ENCODE measurements at regions not wholly inside any gene's neighbourhood (a gene's known extent, or its start where the extent isn't known, plus 50 kb on each side); places are given as distances from the start of the nearest gene placed in this dataset.

DNA sequence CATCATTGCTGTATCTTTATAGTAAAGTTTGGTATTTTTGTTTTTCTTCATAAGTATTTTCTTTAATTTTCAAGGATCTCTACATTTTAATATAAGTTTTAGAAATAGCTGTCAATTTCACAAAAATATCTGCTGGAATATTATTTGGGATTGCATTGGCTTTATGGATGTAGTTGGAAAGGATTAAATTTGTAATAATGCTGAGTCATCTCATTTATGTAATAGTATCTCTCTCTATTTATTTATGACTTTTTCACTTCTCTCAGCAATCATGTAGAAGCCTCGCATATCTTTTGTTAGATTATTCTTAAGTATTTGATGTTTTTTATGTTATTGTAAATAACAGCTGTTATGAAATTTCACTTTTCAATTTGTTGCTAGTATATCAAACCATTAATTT lies 223.1 kb upstream of the POGK start:
- Histone ChIP-seq H3K27me3 (ENCODE audit: control insufficient read depth, extremely low read depth, insufficient read depth, low read length) (no peaks in the 10 kb centered on the region), H3K4me3 (ENCODE audit: control insufficient read depth in 2 of 3, extremely low read depth in 1 of 3, insufficient read depth in 2 of 3, low read depth in 1 of 3, low read length in 3 of 3) (no peak overlapping the region), H3K9ac (ENCODE audit: control insufficient read depth, extremely low read depth, insufficient read depth, low read length) (no peak overlapping the region), H3K79me2 (ENCODE audit: control insufficient read depth, insufficient read depth, low read length) (no peaks in the 10 kb centered on the region), H2AFZ (ENCODE audit: control insufficient read depth, low read length) (no peak overlapping the region), H3K9me1 (ENCODE audit: control insufficient read depth, extremely low read depth, insufficient read depth, low read length) (no peaks in the 10 kb centered on the region), H4K20me1 (ENCODE audit: control insufficient read depth, extremely low read depth, insufficient read depth, low read length) (no peaks in the 10 kb centered on the region), H3K4me1 (ENCODE audit: control insufficient read depth, extremely low read depth, insufficient read depth, low read length) (no peaks in the 10 kb centered on the region), H3K4me2 (ENCODE audit: control insufficient read depth, extremely low read depth, insufficient read depth, low read depth, low read length) (no peak overlapping the region), H3K36me3 (ENCODE audit: control insufficient read depth in 2 of 2, extremely low read depth in 1 of 2, insufficient read depth in 2 of 2, low read length in 2 of 2) (no peaks in the 10 kb centered on the region), H3K9me3 (ENCODE audit: control insufficient read depth, low read depth, low read length) (no peaks in the 10 kb centered on the region), H3K27ac (ENCODE audit: control insufficient read depth, insufficient read depth, low read length) (no peak overlapping the region)
- dilution Hi-C loops (cut with MboI; ENCODE audit: extremely low pct_ligation_motif_present, low sequenced_read_pairs), result no loop called here
- FAIRE-seq (no peak), DNase-seq (ENCODE audit: low read depth, low spot score) (no peak)
- TF ChIP-seq EZH2 (IDR thresholded peaks at IDR 0.05; ENCODE audit: low read length), result no peak
- TF ChIP-seq, protein P1, sequence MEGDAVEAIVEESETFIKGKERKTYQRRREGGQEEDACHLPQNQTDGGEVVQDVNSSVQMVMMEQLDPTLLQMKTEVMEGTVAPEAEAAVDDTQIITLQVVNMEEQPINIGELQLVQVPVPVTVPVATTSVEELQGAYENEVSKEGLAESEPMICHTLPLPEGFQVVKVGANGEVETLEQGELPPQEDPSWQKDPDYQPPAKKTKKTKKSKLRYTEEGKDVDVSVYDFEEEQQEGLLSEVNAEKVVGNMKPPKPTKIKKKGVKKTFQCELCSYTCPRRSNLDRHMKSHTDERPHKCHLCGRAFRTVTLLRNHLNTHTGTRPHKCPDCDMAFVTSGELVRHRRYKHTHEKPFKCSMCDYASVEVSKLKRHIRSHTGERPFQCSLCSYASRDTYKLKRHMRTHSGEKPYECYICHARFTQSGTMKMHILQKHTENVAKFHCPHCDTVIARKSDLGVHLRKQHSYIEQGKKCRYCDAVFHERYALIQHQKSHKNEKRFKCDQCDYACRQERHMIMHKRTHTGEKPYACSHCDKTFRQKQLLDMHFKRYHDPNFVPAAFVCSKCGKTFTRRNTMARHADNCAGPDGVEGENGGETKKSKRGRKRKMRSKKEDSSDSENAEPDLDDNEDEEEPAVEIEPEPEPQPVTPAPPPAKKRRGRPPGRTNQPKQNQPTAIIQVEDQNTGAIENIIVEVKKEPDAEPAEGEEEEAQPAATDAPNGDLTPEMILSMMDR (optimal IDR thresholded peaks at IDR 0.05 in 1 of 3, IDR thresholded peaks at IDR 0.05 in 1 of 3, conservative IDR thresholded peaks at IDR 0.05 in 1 of 3; ENCODE audit: extremely low read depth in 1 of 3, insufficient read depth in 2 of 3, low read length in 3 of 3), result no peak

DNA sequence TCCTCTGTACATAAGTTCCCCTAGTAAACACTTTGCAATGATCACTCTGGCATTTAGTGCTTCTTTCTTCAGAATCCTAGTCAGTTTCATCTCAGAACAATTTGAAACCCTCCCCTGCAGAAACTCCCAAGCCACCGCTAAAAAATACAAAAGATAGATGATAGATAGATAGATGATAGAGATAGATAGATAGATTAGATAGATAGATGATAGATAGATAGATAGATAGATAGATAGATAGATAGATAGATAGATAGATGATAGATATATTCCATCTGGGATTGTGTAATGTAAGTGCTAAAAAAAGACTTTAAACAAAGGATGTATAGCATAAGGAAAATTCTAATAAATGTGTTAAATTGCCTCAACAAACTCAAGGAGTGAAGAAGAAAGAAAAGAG lies 212.6 kb upstream of the POGK start:
- FAIRE-seq, result no peak
- dilution Hi-C loops (cut with MboI; ENCODE audit: extremely low pct_ligation_motif_present, low sequenced_read_pairs), result no loop called here
- DNase-seq (ENCODE audit: low read depth, low spot score), result no peak
- no peak overlapping the region for H3K27ac ChIP-seq (ENCODE audit: control insufficient read depth, insufficient read depth, low read length)
- H3K9me1 ChIP-seq (ENCODE audit: control insufficient read depth, extremely low read depth, insufficient read depth, low read length), result no peaks in the 10 kb centered on the region
- H2AFZ ChIP-seq (ENCODE audit: control insufficient read depth, low read length), result no peak overlapping the region
- H3K4me2 ChIP-seq (ENCODE audit: control insufficient read depth, extremely low read depth, insufficient read depth, low read depth, low read length), result no peak overlapping the region
- H3K4me1 ChIP-seq (ENCODE audit: control insufficient read depth, extremely low read depth, insufficient read depth, low read length), result no peaks in the 10 kb centered on the region
- no peak overlapping the region for H3K9ac ChIP-seq (ENCODE audit: control insufficient read depth, extremely low read depth, insufficient read depth, low read length)
- no peaks in the 10 kb centered on the region for H4K20me1 ChIP-seq (ENCODE audit: control insufficient read depth, extremely low read depth, insufficient read depth, low read length)
- H3K4me3 ChIP-seq (ENCODE audit: control insufficient read depth in 2 of 3, extremely low read depth in 1 of 3, insufficient read depth in 2 of 3, low read depth in 1 of 3, low read length in 3 of 3), result no peak overlapping the region
- no peaks in the 10 kb centered on the region for H3K36me3 ChIP-seq (ENCODE audit: control insufficient read depth in 2 of 2, extremely low read depth in 1 of 2, insufficient read depth in 2 of 2, low read length in 2 of 2)
- H3K9me3 ChIP-seq (ENCODE audit: control insufficient read depth, low read depth, low read length), result no peaks in the 10 kb centered on the region
- no peaks in the 10 kb centered on the region for H3K27me3 ChIP-seq (ENCODE audit: control insufficient read depth, extremely low read depth, insufficient read depth, low read length)
- no peaks in the 10 kb centered on the region for H3K79me2 ChIP-seq (ENCODE audit: control insufficient read depth, insufficient read depth, low read length)
- TF ChIP-seq, protein P1 (optimal IDR thresholded peaks at IDR 0.05 in 1 of 3, IDR thresholded peaks at IDR 0.05 in 1 of 3, conservative IDR thresholded peaks at IDR 0.05 in 1 of 3; ENCODE audit: extremely low read depth in 1 of 3, insufficient read depth in 2 of 3, low read length in 3 of 3), result no peak
- TF ChIP-seq EZH2 (IDR thresholded peaks at IDR 0.05; ENCODE audit: low read length), result no peak
